K562 (cell line): ENCODE measurements at regions not wholly inside any gene's neighbourhood (a gene's known extent, or its start where the extent isn't known, plus 50 kb on each side); places are given as distances from the start of the nearest gene placed in this dataset.
"Not testable (repeated sequence)": the region's sequence is repeated elsewhere in the genome, so short reads cannot be mapped to it uniquely, and the experiment has no call there.

Experiments
- ATAC-seq: fragments of 200-7000 bp; cut with Tn5 transposase; 3 replicates; pipeline ENCODE4 v1.9.1; 2020; ENCODE audit warnings: moderate library complexity
- BruUV-seq: library from RNA; stranded (reverse); fragments of 400-500 nt; replicated peaks from 2 replicates; lab custom pipeline; 2021; lab: Mats Ljungman, UMichigan
- CTCF ChIA-PET: fragments of 300-600 bp; formaldehyde crosslinking; extraction: SDS; loops from one replicate; lab custom pipeline; 2021; ENCODE audit warnings: low intra/inter-chr PET ratio; lab: Yijun Ruan, JAX
- POLR2A ChIA-PET: fragments of 300-600, 350-650 bp; sonication (Branson Sonifier 250); formaldehyde crosslinking; extraction: SDS; loops from one replicate; lab custom pipeline; 2021; ENCODE audit warnings: antibody characterized with exemption, inconsistent platforms; lab: Yijun Ruan, JAX
- DNase-seq, 4 experiments: peaks; one replicate each; pipeline versions ENCODE4 v3.0.0 to v3.0.0-alpha.2; 2011 to 2018; ENCODE audit warnings: low spot score in 3 of 4, mixed read lengths in 3 of 4; ENCODE audit errors: extremely low read depth in 1 of 4
- FAIRE-seq: peaks from 2 replicates; lab custom pipeline; 2011; peaks lifted over from hg19 to GRCh38; lab: Jason Lieb, UNC
- H2AFZ ChIP-seq: 2 replicates; pipeline ENCODE4 v1.6.0; 2011; ENCODE audit warnings: low read depth, low read length, control low read depth, inconsistent platforms
- H3K27ac ChIP-seq: fragments of 200-600 bp; 3 replicates; pipeline ENCODE4 v1.8.0; 2011; ENCODE audit warnings: low read depth, mild to moderate bottlenecking, control low read depth, inconsistent platforms, low read length, moderate library complexity, mixed read lengths; ENCODE audit errors: extremely low read depth
- H3K27me3 ChIP-seq, 2 experiments: fragments of 300-600 bp in 1 of 2; 2 replicates in 1 of 2; 3 replicates in 1 of 2; pipeline versions ENCODE4 v1.6.0 to v1.8.0; 2011; ENCODE audit warnings: inconsistent platforms in 2 of 2, low read length in 2 of 2, mild to moderate bottlenecking in 1 of 2, mixed read lengths in 1 of 2, moderate library complexity in 1 of 2; ENCODE audit not compliant: control insufficient read depth in 2 of 2, insufficient read depth in 2 of 2
- H3K36me3 ChIP-seq: fragments of 300-600 bp; 3 replicates; pipeline ENCODE4 v1.8.0; 2011; ENCODE audit warnings: mild to moderate bottlenecking, low read length, inconsistent platforms; ENCODE audit not compliant: control insufficient read depth, insufficient read depth
- H3K4me1 ChIP-seq, 2 experiments: fragments of 200-600 bp in 1 of 2; replicated peaks in 1 of 2; 2 replicates in 1 of 2; 3 replicates in 1 of 2; pipeline versions ENCODE4 v1.5.1 to v1.8.0; 2011; ENCODE audit warnings: inconsistent platforms in 2 of 2, low read length in 2 of 2, mild to moderate bottlenecking in 1 of 2, mixed read lengths in 1 of 2, moderate library complexity in 1 of 2; ENCODE audit not compliant: control insufficient read depth in 2 of 2, insufficient read depth in 2 of 2
- H3K4me2 ChIP-seq: 2 replicates; pipeline ENCODE4 v1.6.1; 2011; ENCODE audit warnings: low read length, control low read depth, inconsistent platforms, mixed read lengths; ENCODE audit not compliant: insufficient read depth
- H3K4me3 ChIP-seq: fragments of 200-600 bp; sonication (generic), shearing (Covaris generic); 2 replicates; pipeline ENCODE4 v1.5.1; 2016; ENCODE audit warnings: control low read depth, inconsistent platforms
- H3K79me2 ChIP-seq: fragments of 200-600 bp; 3 replicates; pipeline ENCODE4 v1.8.0; 2011; ENCODE audit warnings: low read length, inconsistent platforms; ENCODE audit not compliant: control insufficient read depth, insufficient read depth
- H3K9ac ChIP-seq, 2 experiments: 2 replicates each; pipeline versions ENCODE4 v1.6.0 to v1.6.1; 2011; ENCODE audit warnings: low read depth in 2 of 2, low read length in 2 of 2, control low read depth in 1 of 2, inconsistent platforms in 1 of 2, mild to moderate bottlenecking in 1 of 2, mixed read lengths in 1 of 2; ENCODE audit not compliant: insufficient read depth in 1 of 2
- H3K9me1 ChIP-seq: one replicate; pipeline ENCODE4 v1.6.0; 2011; ENCODE audit warnings: inconsistent platforms, mild to moderate bottlenecking, low read length, moderate library complexity; ENCODE audit not compliant: control insufficient read depth, insufficient read depth
- H3K9me3 ChIP-seq: replicated peaks from 2 replicates; pipeline ENCODE4 v1.5.1; 2011; ENCODE audit warnings: low read depth, low read length, inconsistent platforms; ENCODE audit not compliant: control insufficient read depth, insufficient read depth
- H4K20me1 ChIP-seq: replicated peaks from 2 replicates; pipeline ENCODE4 v1.6.1; 2011; ENCODE audit warnings: low read length, inconsistent platforms, mixed read lengths; ENCODE audit not compliant: control insufficient read depth, insufficient read depth
- CEBPG ChIP-seq, 3 experiments: fragments of 200-800 bp in 1 of 3; sonication (Bioruptor generic) in 1 of 3; sonication (generic) in 1 of 3; formaldehyde crosslinking in 1 of 3; IDR thresholded peaks in 2 of 3; conservative IDR thresholded peaks in 1 of 3; 2 replicates each; pipeline versions ENCODE4 v1.6.1 to v1.8.0; 2016 to 2022; ENCODE audit warnings: missing compliant biosample characterization in 2 of 3, missing genetic modification characterization in 2 of 3, mild to moderate bottlenecking in 1 of 3, missing genetic modification reagents in 1 of 3
- FOXJ2 ChIP-seq: fragments of 200-800 bp; sonication (Bioruptor generic); IDR thresholded peaks from 2 replicates; pipeline ENCODE4 v1.6.1; 2016; ENCODE audit warnings: missing genetic modification characterization, missing compliant biosample characterization
- MAZ ChIP-seq, 2 experiments: fragments of 450-650 bp in 1 of 2; sonication (generic) in 1 of 2; formaldehyde crosslinking; IDR thresholded peaks in 1 of 2; conservative IDR thresholded peaks in 1 of 2; 2 replicates each; pipeline versions ENCODE4 v1.4.0 to v1.5.0; 2020; ENCODE audit warnings: mild to moderate bottlenecking in 1 of 2, missing genetic modification reagents in 1 of 2
- MEF2A ChIP-seq: IDR thresholded peaks from 2 replicates; pipeline ENCODE4 v1.6.1; 2011; ENCODE audit warnings: low read depth, mild to moderate bottlenecking, low read length, moderate library complexity; ENCODE audit not compliant: control insufficient read depth
- MXI1 ChIP-seq: IDR thresholded peaks from 2 replicates; pipeline ENCODE4 v1.6.1; 2011; ENCODE audit warnings: low read depth, mild to moderate bottlenecking, improper control_type of control experiment, low read length
- THRAP3 ChIP-seq: fragments of 450-650 bp; IDR thresholded peaks from 2 replicates; pipeline ENCODE4 v1.6.1; 2016; ENCODE audit warnings: mild to moderate bottlenecking, inconsistent platforms, borderline replicate concordance
- ZBTB9 ChIP-seq: fragments of 450-650 bp; formaldehyde crosslinking; IDR thresholded peaks from 2 replicates; pipeline ENCODE4 v1.4.0; 2020; ENCODE audit warnings: mild to moderate bottlenecking, moderate library complexity
- ZNF146 ChIP-seq: IDR thresholded peaks from one replicate; pipeline ENCODE4 v1.6.1; 2018; ENCODE audit warnings: missing compliant biosample characterization; ENCODE audit not compliant: unreplicated experiment
- ZNF57 ChIP-seq: fragments of 450-650 bp; formaldehyde crosslinking; IDR thresholded peaks from 2 replicates; pipeline ENCODE4 v1.4.0; 2020; ENCODE audit warnings: mild to moderate bottlenecking, moderate library complexity
- WGBS: fragments of 100-300 bp; shearing (Covaris generic); methylation state at CpG from one replicate; pipeline ENCODE4 v1.1.6; 2016; ENCODE audit warnings: low coverage, mixed read lengths; ENCODE audit not compliant: insufficient coverage; ENCODE audit errors: missing lambda C conversion rate; 5-methylcytosine and 5-hydroxymethylcytosine counted together
- in situ Hi-C: fragments of 300-500 bp; cut with MboI; formaldehyde crosslinking; loops from 4 replicates; pipeline ENCODE4 v1.15.0; 2018; ENCODE audit warnings: inconsistent platforms, mixed read lengths
- intact Hi-C: fragments of 100-400 bp; cut with micrococcal nuclease; formaldehyde crosslinking; loops from 2 replicates; pipeline ENCODE4 v1.14.2; 2022

- TF ChIP-seq ZNF146 (CRISPR knock-in tag) = peak; percentile 56
- H2AFZ ChIP-seq, ATAC-seq, in situ Hi-C loops, BruUV-seq, DNase-seq, H3K79me2 ChIP-seq, H3K9me3 ChIP-seq, CTCF ChIA-PET, POLR2A ChIA-PET, H3K4me1 ChIP-seq, H3K9ac ChIP-seq, intact Hi-C loops, H3K36me3 ChIP-seq, H3K4me2 ChIP-seq, H3K4me3 ChIP-seq, H3K9me1 ChIP-seq, FAIRE-seq, H3K27me3 ChIP-seq, H3K27ac ChIP-seq, H4K20me1 ChIP-seq: not testable (repeated sequence)
- 0% methylated on average over 2 of the region's 4 CpGs for WGBS
Measured at GRCh38 chr13:111593490-111593889, 273.0 kb downstream of the TEX29 start.

GRCh38 chr13:111594606-111595005 is 274.2 kb downstream of the TEX29 start:
- no peak overlapping the region for H3K4me3 ChIP-seq
- DNase-seq (no peak), ATAC-seq (no peak), FAIRE-seq (no peak)
- WGBS = 3% methylated on average over 8 of the region's 10 CpGs
- H4K20me1 ChIP-seq = no peaks in the 10 kb centered on the region
- ChIA-PET POLR2A (no interaction called here), CTCF (no interaction called here)
- BruUV-seq = no TSS peak
- TF ChIP-seq CEBPG (CRISPR knock-in tag; IDR thresholded peaks at IDR 0.05) (no peak), CEBPG (tag; conservative IDR thresholded peaks at IDR 0.05 in 1 of 2, IDR thresholded peaks at IDR 0.05 in 1 of 2) (no peak), FOXJ2 (no peak), MEF2A (no peak), ZBTB9 (no peak), THRAP3 (no peak), MXI1 (no peak), MAZ (CRISPR knock-in tag; conservative IDR thresholded peaks at IDR 0.05 in 1 of 2, IDR thresholded peaks at IDR 0.05 in 1 of 2) (no peak), ZNF57 (CRISPR knock-in tag) (no peak)
- H3K4me1 ChIP-seq = no peaks in the 10 kb centered on the region
- H2AFZ ChIP-seq = no peak overlapping the region
- H3K4me2 ChIP-seq = no peak overlapping the region
- H3K9ac ChIP-seq = no peak overlapping the region
- in situ Hi-C loops = no loop called here
- H3K9me1 ChIP-seq = no peaks in the 10 kb centered on the region
- H3K79me2 ChIP-seq = no peaks in the 10 kb centered on the region
- no peaks in the 10 kb centered on the region for H3K9me3 ChIP-seq
- intact Hi-C loops = no loop called here
- H3K36me3 ChIP-seq = no peaks in the 10 kb centered on the region
- no peak overlapping the region for H3K27ac ChIP-seq
- no peaks in the 10 kb centered on the region; a peak in 2 of 5 replicates for H3K27me3 ChIP-seq
